HTR-8/SVneo (cell line): ENCODE measurements at regions not wholly inside any gene's neighbourhood (a gene's known extent, or its start where the extent isn't known, plus 50 kb on each side); places are given as distances from the start of the nearest gene placed in this dataset.
A peak's percentile ranks its signal among the peaks of the same experiment; 100 is the strongest.

Experiments
- DNase-seq: peaks from one replicate; pipeline ENCODE4 v3.0.0; 2011; ENCODE audit warnings: low spot score, mixed read lengths; ENCODE audit not compliant: insufficient read length
- FAIRE-seq: peaks from 2 replicates; lab custom pipeline; 2011; peaks lifted over from hg19 to GRCh38; lab: Jason Lieb, UNC

DNA sequence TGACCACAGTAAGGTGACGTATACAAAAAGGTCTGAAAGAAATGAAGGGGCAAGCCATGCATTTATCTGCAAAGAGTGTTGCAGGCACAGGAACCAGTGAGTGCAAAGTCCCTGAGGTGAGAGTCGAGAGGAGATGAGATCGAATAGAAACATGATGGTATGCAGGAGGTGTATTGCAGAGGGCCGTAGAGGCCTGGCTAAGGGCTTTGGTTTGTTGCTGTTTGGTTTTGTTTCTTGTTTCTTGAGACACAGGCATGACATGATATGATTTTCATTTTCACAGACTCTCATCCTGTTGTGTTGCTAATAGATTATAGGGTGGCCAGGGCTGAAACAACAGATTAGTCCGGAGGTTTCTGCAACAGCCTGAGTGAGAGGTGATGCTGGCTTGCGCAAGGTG, 80.4 kb downstream of the HSPH1 start:
- DNase-seq (no peak), FAIRE-seq (no peak)

DNA sequence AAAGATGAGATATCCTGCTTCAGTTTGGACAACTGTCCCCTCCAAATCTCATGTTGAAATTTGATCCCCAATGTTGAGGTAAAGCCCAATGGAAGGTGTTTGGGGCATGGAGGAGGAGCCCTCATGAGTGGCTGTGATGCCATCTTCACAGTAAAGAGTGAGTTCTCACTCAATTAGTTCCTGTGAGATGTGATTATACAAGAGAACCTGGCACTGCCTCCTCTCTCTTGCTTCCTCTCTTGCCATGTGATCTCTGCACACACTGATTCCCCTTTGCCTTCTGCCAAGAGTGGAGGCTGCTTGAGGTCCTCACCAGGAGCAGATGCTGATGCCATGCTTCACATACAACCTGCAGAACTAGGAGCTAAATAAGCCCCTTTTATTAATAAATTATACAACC, 86.9 kb downstream of the HSPH1 start:
- no peak for DNase-seq
- no peak for FAIRE-seq

DNA sequence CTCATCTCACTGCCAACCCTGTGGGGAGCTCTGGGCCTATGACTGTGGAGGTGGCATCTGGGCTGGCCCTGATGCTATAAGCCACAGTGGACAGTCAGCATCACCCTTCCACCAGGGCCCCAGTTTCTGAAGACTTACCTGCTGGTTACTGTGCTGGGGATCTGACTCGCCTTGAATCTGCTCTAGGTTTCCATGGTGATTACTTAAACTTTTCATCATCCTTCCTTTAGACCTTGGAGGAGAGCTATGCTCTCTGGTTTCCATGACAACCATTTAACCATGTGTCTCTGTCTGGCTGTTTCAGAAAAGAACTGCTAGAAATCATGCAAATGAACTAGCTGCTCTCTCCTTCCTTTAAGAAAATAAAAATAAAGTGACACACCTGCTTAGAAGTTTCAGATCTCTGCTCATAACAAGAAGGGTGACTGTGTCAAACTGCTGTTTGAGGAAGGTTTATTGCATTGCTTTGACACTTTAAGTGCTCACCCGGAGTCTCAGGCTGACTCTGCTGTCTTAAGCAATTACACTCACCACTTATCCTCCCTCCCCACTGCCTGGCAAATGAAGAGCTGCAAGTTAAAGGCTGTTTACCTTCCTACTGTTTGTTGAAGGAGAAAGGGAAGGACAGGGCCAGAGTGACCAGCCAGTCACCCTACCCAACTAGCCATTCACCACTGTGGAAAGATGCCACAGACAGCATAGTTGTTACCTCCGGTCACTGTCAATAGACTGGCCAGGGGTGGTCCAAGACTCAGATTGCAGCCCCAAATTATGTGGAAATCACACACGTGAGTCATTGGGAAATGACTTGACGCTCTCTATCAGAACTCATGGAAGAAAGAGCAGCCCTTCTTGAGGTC, 87.6 kb downstream of the HSPH1 start:
- DNase-seq, result no peak
- FAIRE-seq, result no peak

DNA sequence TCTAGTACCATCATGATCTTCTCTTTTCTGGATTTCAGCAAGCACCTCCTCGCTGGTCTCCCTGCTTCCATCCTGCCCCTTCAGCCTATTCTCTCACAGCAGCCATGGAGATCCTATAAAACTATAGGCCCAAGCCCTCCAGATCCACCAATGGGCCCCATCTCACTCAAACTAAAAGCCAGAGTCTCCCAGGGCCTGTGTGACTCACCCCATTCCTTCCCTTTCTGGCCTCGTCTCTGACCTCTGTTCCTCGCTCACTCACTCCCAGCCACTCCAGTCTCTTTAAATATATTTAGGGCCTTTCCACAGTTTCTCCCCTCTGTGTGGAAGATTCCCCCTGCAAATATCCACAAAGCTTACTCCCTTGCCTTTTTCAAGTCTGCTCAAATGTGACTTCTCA, 89.7 kb downstream of the HSPH1 start:
- FAIRE-seq (no peak), DNase-seq (no peak)

DNA sequence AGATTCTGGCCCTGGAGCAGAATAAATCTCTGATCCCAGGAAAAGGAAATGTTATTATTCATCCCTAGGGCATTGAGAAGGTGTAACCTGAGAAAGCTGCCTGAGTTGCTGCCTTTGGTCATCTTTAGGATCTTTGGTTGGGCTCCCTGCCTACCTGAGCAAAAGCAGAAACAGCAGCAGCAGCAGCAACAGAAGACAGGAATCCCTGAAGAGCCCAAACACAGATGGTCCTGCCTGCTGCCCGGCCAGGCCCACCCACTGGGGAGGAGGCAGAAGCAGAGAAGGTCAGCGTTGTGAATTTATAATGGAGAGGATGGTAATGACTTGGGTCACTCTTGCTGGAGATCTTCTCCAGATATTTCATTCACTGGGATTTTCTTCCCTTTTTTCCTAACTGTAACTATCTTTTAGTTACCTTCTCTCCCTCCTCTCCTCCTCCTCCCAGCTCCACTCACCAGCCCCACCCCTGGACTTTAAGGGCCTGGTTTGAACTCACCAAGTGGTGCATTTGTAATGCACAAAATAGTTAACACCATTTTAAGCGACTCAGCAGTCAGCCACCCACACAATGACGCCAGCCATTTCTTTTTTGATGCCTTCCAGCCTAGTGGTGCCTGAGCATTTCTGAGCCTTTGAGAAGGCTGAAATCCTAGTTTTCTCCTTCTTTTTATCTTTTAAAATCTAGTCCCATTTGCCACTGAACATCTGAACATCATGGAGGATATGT, 91.7 kb downstream of the HSPH1 start:
- FAIRE-seq (no peak), DNase-seq (no peak)

DNA sequence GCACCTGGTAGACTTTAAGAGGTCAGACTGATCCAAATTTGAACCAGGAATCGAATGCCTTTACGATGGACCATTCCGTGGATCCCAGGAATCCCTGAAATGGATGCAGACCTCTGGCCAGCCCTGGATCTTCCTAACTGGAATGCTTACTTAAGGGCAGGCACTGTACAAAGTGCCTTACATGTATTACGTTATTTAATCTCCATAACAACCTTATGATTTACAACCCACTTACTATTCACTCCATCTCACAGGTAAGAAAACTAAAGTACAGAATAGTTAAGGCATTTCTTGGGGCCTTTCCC, 93.6 kb downstream of the HSPH1 start:
- no peak for DNase-seq
- no peak for FAIRE-seq

DNA sequence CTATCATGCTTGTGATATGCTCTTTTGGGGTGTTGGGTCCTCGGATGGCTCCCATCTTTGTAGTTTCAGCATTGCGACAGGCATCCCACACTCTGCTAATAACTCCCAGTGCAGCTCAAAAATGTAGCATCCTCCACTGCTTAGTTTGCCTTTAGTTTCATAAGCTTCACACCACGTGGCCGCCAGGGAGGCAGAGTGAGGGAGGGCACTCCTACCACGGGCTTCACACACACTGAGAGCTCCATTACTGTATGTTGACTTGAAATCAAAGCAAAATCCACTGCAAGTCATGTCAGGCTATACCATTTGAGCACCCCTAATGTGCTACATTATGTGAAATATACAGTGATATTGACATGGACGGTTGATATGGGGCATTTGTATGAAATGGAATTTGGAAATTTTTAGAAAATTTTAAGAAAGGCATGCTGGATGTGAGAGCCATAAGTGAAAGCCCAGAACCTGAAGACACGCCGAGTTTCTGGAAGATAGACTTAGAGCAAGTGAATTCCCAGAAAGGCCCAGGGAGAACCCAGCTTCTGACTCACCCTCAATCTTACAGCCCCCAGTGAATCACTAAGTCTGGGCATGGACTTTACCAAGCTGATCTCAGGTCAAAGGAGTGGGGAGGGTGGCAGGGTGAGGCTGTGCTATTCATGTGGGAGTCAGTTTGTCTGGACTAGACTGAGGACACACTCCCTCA, 94.1 kb downstream of the HSPH1 start:
- FAIRE-seq (no peak), DNase-seq (no peak)

DNA sequence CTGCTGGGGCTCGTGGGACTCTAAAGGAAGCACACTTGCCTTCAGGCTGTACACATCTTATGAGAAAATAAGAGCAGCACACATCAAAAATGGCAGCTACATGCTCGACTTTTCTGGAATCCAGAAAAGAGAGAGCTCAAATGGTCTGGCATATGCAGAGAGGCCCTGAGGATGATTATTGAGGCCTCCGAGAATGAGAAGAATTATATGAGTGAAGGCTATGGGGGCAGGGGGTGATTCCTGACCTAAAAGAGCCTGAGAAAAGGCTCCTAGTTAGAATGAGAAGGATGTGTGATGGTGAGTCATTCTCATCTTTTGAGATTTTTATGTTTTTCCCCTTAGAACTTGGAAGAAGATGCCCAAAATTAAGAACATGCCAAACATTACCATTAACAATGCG, 97.1 kb downstream of the HSPH1 start:
- FAIRE-seq (no peak), DNase-seq (no peak)

DNA sequence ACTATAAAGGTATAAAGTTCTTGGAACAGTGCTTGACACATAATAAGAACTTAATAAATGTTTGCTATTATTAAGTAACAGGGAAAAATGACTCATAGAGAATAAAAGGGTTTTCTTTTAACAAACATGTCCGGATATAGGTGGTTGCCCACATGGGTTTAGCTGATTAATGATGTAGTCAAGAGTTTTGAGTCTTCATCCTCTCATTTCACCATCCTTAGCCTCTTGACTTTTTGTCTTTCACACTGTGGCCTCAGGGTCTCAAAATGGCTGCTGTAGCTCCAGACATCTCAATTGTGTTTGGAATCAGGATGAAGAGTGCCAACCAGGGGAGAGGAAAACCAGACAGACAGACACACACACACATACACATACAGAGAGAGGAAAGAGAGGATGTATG, 97.9 kb downstream of the HSPH1 start:
- FAIRE-seq, result no peak

DNA sequence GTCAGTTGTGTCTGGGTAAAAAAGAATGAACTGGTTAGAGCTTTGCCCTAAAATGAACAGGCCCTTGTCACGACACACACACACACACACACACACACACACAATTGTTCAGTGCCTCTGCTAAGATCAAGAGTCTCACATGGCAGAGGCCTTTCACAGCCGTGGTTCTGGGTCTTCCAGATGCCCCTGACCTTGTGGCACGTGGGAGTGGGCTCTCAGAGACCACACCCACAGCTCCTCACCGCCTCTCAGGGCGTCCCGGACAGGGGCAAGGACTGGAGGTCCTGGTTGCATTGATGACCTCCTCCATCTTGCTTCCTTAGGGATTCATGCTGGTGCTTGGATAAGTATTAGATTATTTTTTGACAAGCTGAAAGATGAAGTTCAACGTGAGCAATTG, 101.0 kb downstream of the HSPH1 start:
- no peak for DNase-seq
- FAIRE-seq, result no peak

More for the DNA sequence above, 97.9 kb downstream of the HSPH1 start:
- DNase-seq, result no peak

DNA sequence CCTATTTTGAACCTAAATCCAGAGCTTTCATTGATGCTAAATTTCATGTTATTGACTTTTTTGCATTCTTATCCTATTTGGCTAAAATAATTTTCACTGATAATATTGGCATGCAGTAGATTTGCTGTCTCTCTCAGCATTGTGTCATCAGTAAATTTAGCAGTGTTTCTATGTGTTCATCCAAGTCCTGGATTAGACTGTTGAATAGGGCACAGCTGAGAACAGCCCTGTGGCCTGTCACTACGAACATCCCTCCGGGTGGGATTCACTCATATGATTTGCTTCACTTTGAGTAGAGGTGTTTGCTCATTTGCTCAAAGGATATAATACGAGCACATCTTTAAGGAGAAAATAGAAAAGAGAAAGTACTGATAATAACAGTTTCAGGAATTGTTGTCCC, 101.5 kb downstream of the HSPH1 start:
- DNase-seq (no peak), FAIRE-seq (no peak)

DNA sequence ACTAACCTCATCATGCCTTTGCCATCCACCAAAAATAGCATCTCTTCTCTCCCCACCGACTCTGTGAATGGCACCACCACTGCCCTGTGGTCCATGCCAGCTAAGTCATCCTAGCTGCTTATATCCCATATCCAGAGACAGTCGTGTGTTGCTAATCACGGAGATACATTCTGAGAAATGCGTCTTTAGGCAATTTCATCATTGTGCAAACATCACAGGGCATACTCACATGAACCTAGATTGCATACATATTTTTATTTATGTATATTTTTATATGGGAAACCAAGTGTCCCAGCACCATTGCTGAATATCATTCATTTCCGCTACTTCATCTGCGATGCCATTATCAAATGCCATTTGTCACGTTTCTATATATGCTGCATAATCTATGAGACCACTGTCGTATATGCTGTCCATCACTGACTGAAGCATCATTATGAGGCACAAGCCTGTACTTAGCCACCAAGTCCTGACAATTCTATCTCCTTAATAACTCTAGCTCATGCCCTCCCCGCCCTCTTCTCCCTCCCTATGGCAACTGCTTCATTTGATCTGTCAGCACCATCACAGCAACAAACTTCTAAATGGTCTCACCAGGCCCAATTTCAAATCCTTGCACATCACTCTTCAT, 104.2 kb downstream of the HSPH1 start:
- DNase-seq, result no peak
- no peak for FAIRE-seq

DNA sequence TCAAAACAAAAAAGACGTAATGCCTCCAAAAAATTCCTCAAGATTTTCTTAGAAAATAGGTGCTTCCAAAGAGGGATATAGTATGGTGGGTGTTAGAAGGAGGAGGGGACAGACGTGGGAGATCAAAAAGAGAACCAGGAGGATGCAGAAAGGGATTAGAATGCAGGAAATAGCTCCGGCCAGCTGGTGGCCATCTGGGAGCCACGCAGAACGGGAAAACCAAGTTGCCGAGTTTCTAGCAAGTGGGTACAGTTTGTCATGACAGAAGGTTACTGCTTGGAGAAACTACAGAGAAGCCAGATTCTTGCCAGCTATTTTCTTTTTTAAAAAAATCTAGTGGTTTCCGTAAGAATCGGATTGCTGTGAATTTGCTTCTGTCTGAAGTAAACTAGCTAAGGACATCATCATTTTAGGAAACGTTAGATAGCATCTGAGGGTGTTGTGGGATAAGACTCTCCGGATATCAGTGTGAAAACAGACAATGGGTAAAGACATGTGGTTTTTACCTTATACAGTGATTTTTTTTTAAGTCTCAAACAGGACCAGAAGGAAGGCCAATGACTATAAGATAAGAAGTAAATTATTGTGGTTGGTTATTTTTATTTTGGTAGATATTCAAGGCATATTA, 104.9 kb downstream of the HSPH1 start:
- FAIRE-seq, result no peak
- no peak for DNase-seq

DNA sequence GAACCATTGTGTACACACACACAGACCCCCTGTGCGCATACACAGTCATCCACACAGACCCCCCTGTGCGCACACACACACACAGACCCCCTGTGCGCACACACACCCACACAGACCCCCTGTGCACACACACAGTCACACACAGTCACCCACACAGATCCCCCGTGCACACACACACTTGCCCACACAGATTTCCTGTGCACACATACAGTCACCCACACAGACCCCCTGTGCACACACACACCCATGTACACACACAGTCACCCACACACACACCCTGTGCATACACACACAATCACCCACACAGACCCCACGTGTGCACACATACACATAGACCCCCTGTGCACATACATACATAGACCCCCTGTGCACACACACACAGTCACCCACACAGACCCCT, 106.1 kb downstream of the HSPH1 start:
- no peak for FAIRE-seq

DNA sequence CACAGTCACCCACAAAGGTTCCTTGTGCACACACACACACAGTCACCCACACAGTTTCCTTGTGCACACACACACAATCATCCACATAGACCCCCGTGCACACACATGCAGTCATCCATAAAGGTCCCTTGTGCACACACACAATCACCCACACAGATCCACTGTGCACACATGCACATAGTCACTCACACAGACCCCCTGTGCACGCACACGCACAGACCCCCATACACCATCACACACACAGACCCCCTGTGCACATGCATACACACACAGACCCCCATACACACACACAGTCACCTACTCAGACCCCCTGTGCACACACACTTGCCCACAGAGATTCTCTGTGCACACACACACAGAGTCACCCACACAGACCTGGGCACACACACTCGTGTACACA, 107.1 kb downstream of the HSPH1 start:
- FAIRE-seq (peak; percentile 28), DNase-seq (no peak)

More for the DNA sequence above, 106.1 kb downstream of the HSPH1 start:
- no peak for DNase-seq

DNA sequence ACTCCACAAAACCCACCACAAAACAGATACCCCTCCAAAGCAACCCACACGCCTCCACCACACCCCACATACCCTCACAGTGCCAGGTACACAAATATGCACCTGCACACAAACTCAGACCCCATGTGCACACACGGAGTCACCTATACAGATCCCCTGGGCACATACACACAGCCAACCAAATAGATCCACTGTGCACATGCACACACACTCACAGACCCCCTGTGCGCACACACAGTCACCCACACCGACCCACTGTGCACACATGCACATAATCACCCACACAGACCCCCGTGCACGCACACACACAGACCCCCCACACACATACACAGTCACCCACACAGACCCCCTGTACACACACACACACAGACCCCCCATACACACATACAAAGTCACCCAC, 107.8 kb downstream of the HSPH1 start:
- FAIRE-seq (no peak), DNase-seq (no peak)

DNA sequence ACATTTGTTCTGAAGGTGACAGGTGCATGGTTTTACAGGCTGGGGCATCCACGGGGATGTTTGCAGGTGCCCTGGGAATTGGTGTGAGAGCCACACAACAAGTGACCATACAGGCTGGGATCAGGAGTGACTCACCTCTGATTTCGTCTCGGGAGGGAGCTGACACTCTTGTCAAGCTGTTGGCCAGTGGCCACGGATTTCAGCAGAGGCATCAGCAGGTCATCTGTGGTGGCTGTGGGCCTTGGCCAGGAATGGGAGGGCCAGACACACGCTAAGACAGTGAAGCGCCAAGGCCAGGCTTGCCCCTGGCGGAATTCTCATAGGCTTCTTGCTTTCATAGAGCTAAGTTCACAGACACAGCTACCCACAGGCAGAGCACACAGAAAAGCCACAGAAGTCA, 108.6 kb downstream of the HSPH1 start:
- FAIRE-seq (no peak), DNase-seq (no peak)

DNA sequence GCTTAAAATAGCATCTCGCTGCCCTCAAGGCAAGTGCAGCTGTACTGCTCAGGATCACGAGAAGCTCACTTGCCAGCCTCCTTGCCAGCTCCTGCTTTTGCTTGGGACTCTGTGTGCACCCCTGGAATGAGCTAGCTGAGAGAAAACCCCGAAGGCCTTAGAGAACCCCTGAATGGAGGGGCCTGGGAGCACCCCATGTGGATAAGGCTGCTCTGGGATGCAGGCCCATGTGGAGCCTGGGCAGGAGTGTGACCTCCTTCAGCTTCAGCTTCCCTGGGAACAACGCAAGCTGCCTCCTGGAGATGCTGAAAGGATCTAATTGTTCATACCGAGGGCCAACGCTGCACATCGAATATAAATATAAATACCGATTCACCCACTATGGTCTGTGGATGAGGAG, 109.2 kb downstream of the HSPH1 start:
- FAIRE-seq (no peak), DNase-seq (no peak)

DNA sequence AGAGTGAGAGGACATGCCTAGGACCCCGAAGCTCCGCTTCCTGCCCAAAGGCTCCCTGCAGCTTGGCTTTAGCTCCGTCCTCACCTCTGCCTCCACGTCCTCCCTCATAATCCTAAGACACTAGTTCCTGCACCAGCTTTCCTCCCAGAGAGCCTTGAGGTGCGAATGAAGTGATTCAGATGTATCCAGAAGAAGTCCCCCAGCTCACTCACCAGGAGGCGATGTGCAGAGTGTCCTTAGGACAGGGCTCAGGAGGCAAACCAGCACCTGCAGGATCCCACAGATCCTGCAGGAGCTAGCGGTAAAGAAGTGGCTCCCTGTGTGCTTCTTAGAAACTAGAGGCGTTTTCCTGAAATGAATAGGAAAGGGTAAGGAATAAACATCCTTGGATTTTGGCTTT, 109.7 kb downstream of the HSPH1 start:
- DNase-seq (no peak), FAIRE-seq (no peak)
